Muscle of leg (tissue), 3 donors: ENCODE measurements at regions not wholly inside any gene's neighbourhood (a gene's known extent, or its start where the extent isn't known, plus 50 kb on each side); places are given as distances from the start of the nearest gene placed in this dataset.

Experiments
- DNase-seq: peaks from one replicate; pipeline ENCODE4 v3.0.0; 2013
- H3K27ac ChIP-seq: one replicate; pipeline ENCODE4 v1.5.1; 2013; ENCODE audit warnings: mild to moderate bottlenecking, low read length, control low read depth
- H3K27me3 ChIP-seq: one replicate; pipeline ENCODE4 v1.6.1; 2013; ENCODE audit warnings: low read length; ENCODE audit not compliant: control insufficient read depth, insufficient read depth
- H3K36me3 ChIP-seq: one replicate; pipeline ENCODE4 v1.6.1; 2013; ENCODE audit warnings: low read length; ENCODE audit not compliant: control insufficient read depth, insufficient read depth
- H3K4me1 ChIP-seq: one replicate; pipeline ENCODE4 v1.6.1; 2013; ENCODE audit warnings: low read length; ENCODE audit not compliant: control insufficient read depth, insufficient read depth
- H3K4me3 ChIP-seq: one replicate; pipeline ENCODE4 v1.5.1; 2013; ENCODE audit warnings: low read length, control low read depth
- H3K9me3 ChIP-seq: replicated peaks from 2 replicates; pipeline ENCODE4 v1.6.1; 2013; ENCODE audit warnings: low read depth, low read length; ENCODE audit not compliant: control insufficient read depth
- WGBS: methylation state at CpG from one replicate; pipeline ENCODE4 v1.1.5; 2013; ENCODE audit warnings: missing lambda C conversion rate; ENCODE audit not compliant: insufficient coverage; 5-methylcytosine and 5-hydroxymethylcytosine counted together

GRCh38 chr4:134276476-134276875, 74.9 kb upstream of the PABPC4L start:
- H3K27ac ChIP-seq = no peak overlapping the region
- no peaks in the 10 kb centered on the region for H3K4me1 ChIP-seq
- H3K9me3 ChIP-seq = no peaks in the 10 kb centered on the region
- H3K36me3 ChIP-seq = no peaks in the 10 kb centered on the region
- no peak overlapping the region for H3K4me3 ChIP-seq
- no peak for DNase-seq
- WGBS = 60% methylated on average over 1 of the region's 2 CpGs
- no peaks in the 10 kb centered on the region for H3K27me3 ChIP-seq

GRCh38 chr4:134260126-134260525, 58.5 kb upstream of the PABPC4L start:
- DNase-seq = no peak
- Histone ChIP-seq H3K36me3 (no peaks in the 10 kb centered on the region), H3K9me3 (no peaks in the 10 kb centered on the region), H3K4me3 (no peak overlapping the region), H3K27ac (no peak overlapping the region), H3K4me1 (no peaks in the 10 kb centered on the region), H3K27me3 (no peaks in the 10 kb centered on the region)
- no CpG with 5 or more reads among the region's 1 CpG for WGBS
